HEK293T (cell line): ENCODE measurements at regions not wholly inside any gene's neighbourhood (a gene's known extent, or its start where the extent isn't known, plus 50 kb on each side); places are given as distances from the start of the nearest gene placed in this dataset.

Source experiments
- CTBP1 ChIP-seq: fragments of 450-650 bp; IDR thresholded peaks from 2 replicates; pipeline ENCODE4 v1.6.1; 2016; ENCODE audit warnings: borderline replicate concordance
- ELF4 ChIP-seq: fragments of 450-650 bp; IDR thresholded peaks from 2 replicates; pipeline ENCODE4 v1.6.1; 2017; ENCODE audit warnings: antibody characterized with exemption
- FOXA1 ChIP-seq: fragments of 450-650 bp; IDR thresholded peaks from 2 replicates; pipeline ENCODE4 v1.6.1; 2016; ENCODE audit warnings: mild to moderate bottlenecking
- FOXM1 ChIP-seq: fragments of 450-650 bp; IDR thresholded peaks from 2 replicates; pipeline ENCODE4 v1.6.1; 2017; ENCODE audit warnings: mild to moderate bottlenecking, borderline replicate concordance
- HDGF ChIP-seq: fragments of 450-650 bp; IDR thresholded peaks from 2 replicates; pipeline ENCODE4 v1.6.1; 2017; ENCODE audit warnings: antibody characterized with exemption, borderline replicate concordance
- SP1 ChIP-seq: fragments of 450-650 bp; IDR thresholded peaks from 2 replicates; pipeline ENCODE4 v1.6.1; 2017
- SUZ12 ChIP-seq: fragments of 450-650 bp; IDR thresholded peaks from 2 replicates; pipeline ENCODE4 v1.6.1; 2016; ENCODE audit warnings: mild to moderate bottlenecking
- TARDBP ChIP-seq: fragments of 450-650 bp; IDR thresholded peaks from 2 replicates; pipeline ENCODE4 v1.6.1; 2016

- TF ChIP-seq SP1 (no peak), TARDBP (no peak), FOXA1 (no peak), CTBP1 (no peak), ELF4 (no peak), FOXM1 (no peak), HDGF (no peak), SUZ12 (no peak)
These were observed 77.1 kb downstream of the ZNF467 start for GRCh38 chr7:149696280-149696679.
